MM.1S (cell line): ENCODE measurements at regions not wholly inside any gene's neighbourhood (a gene's known extent, or its start where the extent isn't known, plus 50 kb on each side); places are given as distances from the start of the nearest gene placed in this dataset.

ENCODE experiments used
- EZH2 ChIP-seq: fragments of 300-600 bp; sonication (generic); optimal IDR thresholded peaks from 2 replicates; pipeline ENCODE3; 2017; ENCODE audit warnings: low read depth, mild to moderate bottlenecking, antibody characterized with exemption, low read length, mixed read lengths
- EZH2phosphoT487 ChIP-seq: fragments of 300-600 bp; sonication (generic); IDR thresholded peaks from 2 replicates; pipeline ENCODE4 v1.6.1; 2018; ENCODE audit warnings: antibody characterized with exemption, low read length
- TF ChIP-seq, protein P1 (sequence below): fragments of 300-600 bp; sonication (generic); IDR thresholded peaks from 2 replicates; pipeline ENCODE4 v1.5.1; 2016; ENCODE audit warnings: antibody characterized with exemption, low read length, mixed read lengths

GRCh38 chr14:98167705-98168104, 1104.3 kb downstream of the BCL11B start:
- TF ChIP-seq EZH2 (no peak), EZH2phosphoT487 (no peak)
- TF ChIP-seq, protein P1, sequence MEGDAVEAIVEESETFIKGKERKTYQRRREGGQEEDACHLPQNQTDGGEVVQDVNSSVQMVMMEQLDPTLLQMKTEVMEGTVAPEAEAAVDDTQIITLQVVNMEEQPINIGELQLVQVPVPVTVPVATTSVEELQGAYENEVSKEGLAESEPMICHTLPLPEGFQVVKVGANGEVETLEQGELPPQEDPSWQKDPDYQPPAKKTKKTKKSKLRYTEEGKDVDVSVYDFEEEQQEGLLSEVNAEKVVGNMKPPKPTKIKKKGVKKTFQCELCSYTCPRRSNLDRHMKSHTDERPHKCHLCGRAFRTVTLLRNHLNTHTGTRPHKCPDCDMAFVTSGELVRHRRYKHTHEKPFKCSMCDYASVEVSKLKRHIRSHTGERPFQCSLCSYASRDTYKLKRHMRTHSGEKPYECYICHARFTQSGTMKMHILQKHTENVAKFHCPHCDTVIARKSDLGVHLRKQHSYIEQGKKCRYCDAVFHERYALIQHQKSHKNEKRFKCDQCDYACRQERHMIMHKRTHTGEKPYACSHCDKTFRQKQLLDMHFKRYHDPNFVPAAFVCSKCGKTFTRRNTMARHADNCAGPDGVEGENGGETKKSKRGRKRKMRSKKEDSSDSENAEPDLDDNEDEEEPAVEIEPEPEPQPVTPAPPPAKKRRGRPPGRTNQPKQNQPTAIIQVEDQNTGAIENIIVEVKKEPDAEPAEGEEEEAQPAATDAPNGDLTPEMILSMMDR, result no peak
